GM18499 (cell line): ENCODE measurements at regions not wholly inside any gene's neighbourhood (a gene's known extent, or its start where the extent isn't known, plus 50 kb on each side); places are given as distances from the start of the nearest gene placed in this dataset.
A peak's percentile ranks its signal among the peaks of the same experiment; 100 is the strongest.

ENCODE experiments used
- ATAC-seq: cut with Tn5 transposase; IDR thresholded peaks from one replicate; pipeline ENCODE4 v1.9.1; 2021; ENCODE audit warnings: moderate number of reproducible peaks; ENCODE audit not compliant: insufficient read depth, unreplicated experiment

DNA sequence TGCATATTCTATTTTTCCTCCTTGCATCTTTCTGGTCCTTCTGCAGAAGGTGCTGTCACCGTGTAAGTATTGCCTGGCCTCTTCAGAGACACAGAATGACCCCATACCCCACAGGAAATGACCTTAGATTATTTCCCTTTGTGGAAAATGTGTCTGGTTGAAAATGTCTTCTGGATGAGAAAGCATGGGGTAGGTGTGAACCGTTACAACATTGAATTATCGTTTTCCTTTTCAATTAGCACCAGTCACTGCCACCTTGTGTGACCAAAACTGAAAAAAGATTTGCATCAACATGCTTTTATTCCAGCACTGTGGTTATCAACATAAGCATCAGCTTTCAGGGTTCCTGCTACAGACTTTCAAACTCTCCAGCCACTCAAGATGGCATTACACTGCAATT, 58.0 kb upstream of the CELF2 start:
- peak; percentile 76 for ATAC-seq

DNA sequence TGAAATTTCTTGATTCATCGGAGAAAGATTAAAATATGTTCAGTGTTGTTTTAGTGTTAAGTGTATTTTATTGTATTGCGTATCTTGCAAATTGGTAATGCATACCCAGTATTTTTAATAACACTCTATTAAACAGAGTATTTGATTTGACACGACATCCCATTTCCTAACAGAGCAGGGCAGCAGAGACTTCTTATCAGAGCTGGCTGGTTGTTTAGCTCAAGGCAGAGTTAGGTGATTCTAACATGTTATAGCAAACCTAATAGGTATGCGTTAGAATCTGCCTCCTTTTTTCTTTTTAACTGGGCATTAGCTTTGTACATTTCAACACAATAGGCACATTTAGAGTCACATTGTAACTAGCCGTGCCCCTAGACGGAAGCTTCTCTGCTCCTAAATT, 57.1 kb upstream of the CELF2 start:
- no peak for ATAC-seq

DNA sequence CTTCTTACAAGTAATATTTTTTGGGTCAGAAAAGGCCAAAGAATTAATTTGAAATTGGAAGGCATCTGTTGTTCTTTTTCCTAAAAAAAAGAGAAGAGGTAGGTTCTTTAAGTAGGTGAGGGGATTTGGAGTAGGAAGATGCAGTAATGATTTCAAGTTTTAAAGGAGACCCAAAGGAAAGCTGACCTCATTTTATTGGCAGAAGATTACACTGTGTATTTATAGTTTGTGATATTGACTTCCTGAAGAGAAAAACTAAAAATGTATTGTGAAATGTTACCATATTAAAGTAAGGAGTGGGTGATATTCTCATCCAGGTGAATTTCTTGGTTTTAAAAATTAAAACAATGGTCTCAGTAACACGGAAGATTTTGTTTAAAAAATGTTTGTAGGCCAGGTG, 56.6 kb upstream of the CELF2 start:
- ATAC-seq: no peak

GRCh38 chr10:10967029-10967428, 50.6 kb upstream of the CELF2 start:
- ATAC-seq: no peak

- no peak for ATAC-seq
Measured at GRCh38 chr10:10967581-10968256, 50.0 kb upstream of the CELF2 start.
